Cardiac muscle cell (in vitro differentiated cells and primary cell): ENCODE measurements at regions not wholly inside any gene's neighbourhood (a gene's known extent, or its start where the extent isn't known, plus 50 kb on each side); places are given as distances from the start of the nearest gene placed in this dataset.
A peak's percentile ranks its signal among the peaks of the same experiment; 100 is the strongest.

ENCODE experiments used
- DNase-seq, 2 donors: peaks; one replicate each; pipeline versions ENCODE4 v3.0.0 to v3.0.0-alpha.2; 2010 to 2017; ENCODE audit warnings: low read depth in 1 of 2, low spot score in 1 of 2
- H3K27ac ChIP-seq: fragments of 200-600 bp; sonication (generic); 2 replicates; pipeline ENCODE4 v1.5.1; 2016
- H3K27me3 ChIP-seq: fragments of 200-600 bp; sonication (generic); 2 replicates; pipeline ENCODE4 v1.6.0; 2016; ENCODE audit warnings: control low read depth
- H3K36me3 ChIP-seq: fragments of 200-600 bp; sonication (generic); 2 replicates; pipeline ENCODE4 v1.5.1; 2016; ENCODE audit warnings: control low read depth
- H3K4me1 ChIP-seq: fragments of 200-600 bp; sonication (generic); 2 replicates; pipeline ENCODE4 v1.8.1; 2017; ENCODE audit warnings: low read depth, mild to moderate bottlenecking, mixed run types
- H3K4me3 ChIP-seq: fragments of 200-600 bp; sonication (generic); 2 replicates; pipeline ENCODE4 v1.5.1; 2016; ENCODE audit warnings: mild to moderate bottlenecking
- H3K9me3 ChIP-seq: fragments of 200-600 bp; sonication (generic); 2 replicates; pipeline ENCODE4 v1.5.1; 2017; ENCODE audit warnings: low read depth, mild to moderate bottlenecking, control low read depth
- TF ChIP-seq, protein P1 (sequence below): IDR thresholded peaks from 2 replicates; pipeline ENCODE4 v1.5.1; 2012; ENCODE audit warnings: low read depth, mild to moderate bottlenecking, low read length

DNA sequence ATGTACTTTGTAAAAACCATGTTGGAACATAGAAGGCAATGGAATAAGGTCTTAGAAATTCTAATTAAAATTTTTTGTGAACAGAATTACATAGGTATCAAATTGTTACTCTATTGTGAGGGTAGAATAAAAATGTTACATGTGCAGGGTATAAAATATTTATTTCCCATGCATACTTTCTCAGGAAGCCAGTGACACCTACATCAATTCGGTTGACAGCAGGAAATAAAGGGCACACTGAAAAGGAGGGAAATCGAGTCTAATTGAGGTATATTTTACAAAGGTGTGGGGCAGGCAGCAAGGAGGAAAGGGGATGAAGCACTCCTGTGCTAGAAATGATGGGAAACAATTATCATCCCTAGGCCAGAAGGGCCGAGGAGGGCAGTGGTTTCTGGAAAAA lies 244.9 kb downstream of the C7orf25 start:
- TF ChIP-seq, protein P1, sequence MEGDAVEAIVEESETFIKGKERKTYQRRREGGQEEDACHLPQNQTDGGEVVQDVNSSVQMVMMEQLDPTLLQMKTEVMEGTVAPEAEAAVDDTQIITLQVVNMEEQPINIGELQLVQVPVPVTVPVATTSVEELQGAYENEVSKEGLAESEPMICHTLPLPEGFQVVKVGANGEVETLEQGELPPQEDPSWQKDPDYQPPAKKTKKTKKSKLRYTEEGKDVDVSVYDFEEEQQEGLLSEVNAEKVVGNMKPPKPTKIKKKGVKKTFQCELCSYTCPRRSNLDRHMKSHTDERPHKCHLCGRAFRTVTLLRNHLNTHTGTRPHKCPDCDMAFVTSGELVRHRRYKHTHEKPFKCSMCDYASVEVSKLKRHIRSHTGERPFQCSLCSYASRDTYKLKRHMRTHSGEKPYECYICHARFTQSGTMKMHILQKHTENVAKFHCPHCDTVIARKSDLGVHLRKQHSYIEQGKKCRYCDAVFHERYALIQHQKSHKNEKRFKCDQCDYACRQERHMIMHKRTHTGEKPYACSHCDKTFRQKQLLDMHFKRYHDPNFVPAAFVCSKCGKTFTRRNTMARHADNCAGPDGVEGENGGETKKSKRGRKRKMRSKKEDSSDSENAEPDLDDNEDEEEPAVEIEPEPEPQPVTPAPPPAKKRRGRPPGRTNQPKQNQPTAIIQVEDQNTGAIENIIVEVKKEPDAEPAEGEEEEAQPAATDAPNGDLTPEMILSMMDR: no peak
- DNase-seq: no peak
- no peak overlapping the region for H3K4me3 ChIP-seq
- H3K9me3 ChIP-seq: no peaks in the 10 kb centered on the region
- H3K27ac ChIP-seq: no peak overlapping the region
- no peaks in the 10 kb centered on the region for H3K27me3 ChIP-seq
- H3K36me3 ChIP-seq: no peaks in the 10 kb centered on the region
- no peaks in the 10 kb centered on the region for H3K4me1 ChIP-seq

DNA sequence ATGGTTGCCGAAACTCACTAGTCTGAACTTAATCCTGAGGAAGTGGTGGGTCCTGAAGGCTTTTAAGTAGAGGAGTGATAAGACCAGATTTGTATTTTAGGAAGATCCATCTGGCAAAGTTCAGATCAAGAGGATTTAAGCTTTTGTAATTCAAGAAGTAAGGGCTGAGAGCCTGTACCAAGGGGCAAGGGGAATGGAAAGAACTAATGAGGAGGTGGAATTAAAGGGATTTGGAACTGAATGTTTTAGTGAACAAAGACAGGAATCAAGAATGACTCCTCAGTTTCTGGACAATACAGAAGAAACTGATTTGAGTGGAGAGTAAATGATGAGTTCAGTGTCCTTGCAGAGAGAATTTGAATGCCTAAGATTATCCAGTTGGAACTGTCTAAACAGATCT lies 249.0 kb downstream of the C7orf25 start:
- Histone ChIP-seq H3K9me3 (no peaks in the 10 kb centered on the region), H3K27ac (no peak overlapping the region)

DNA sequence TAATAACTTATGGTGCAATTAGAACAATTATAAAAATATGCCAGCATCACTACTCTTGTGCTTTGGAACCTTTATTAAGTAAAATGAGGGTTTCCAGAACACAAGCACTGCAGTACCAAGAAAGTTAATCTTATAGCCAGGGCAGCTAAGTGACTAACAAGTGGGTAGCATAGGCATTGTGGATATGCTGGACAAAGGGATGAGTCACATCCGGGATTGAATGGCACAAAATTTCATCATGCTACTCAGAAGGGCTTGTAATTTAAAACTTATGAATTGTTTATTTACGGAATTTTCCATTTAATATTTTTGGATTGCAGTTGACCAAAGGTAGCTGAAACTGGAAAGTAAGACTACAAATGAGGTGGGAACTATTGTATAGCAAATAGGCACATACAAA lies 250.6 kb downstream of the C7orf25 start:
- H3K27me3 ChIP-seq: no peaks in the 10 kb centered on the region
- no peaks in the 10 kb centered on the region for H3K9me3 ChIP-seq
- no peak overlapping the region for H3K27ac ChIP-seq
- TF ChIP-seq, protein P1: no peak
- peak in 1 of 2 donors; percentile 72 for DNase-seq
- H3K36me3 ChIP-seq: no peaks in the 10 kb centered on the region
- no peaks in the 10 kb centered on the region for H3K4me1 ChIP-seq
- no peak overlapping the region for H3K4me3 ChIP-seq

More for the DNA sequence above, 249.0 kb downstream of the C7orf25 start:
- H3K4me1 ChIP-seq: no peaks in the 10 kb centered on the region
- DNase-seq: no peak
- TF ChIP-seq, protein P1: no peak
- H3K4me3 ChIP-seq: no peak overlapping the region
- no peaks in the 10 kb centered on the region for H3K27me3 ChIP-seq
- no peaks in the 10 kb centered on the region for H3K36me3 ChIP-seq

DNA sequence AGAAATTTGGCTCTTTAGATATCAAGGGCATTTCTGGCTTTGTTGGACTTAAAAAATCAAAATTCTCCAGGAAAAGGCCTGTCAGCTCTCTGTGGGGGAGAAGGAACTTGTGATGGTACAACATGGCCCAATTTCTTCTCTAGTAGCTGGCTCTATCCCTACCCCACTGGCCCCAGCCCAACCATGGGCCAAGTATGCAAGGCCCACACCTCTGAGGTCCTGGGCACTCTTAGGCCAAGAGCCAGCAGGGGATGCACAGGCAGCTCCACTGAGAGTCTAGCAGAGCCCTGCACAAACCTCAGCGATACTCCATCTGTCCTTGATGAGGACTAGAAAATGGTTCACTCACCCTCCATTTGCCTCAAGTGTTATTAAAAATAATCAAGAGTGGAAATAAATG lies 261.2 kb downstream of the C7orf25 start:
- H3K27me3 ChIP-seq: no peaks in the 10 kb centered on the region
- DNase-seq: no peak
- H3K4me3 ChIP-seq: no peak overlapping the region
- TF ChIP-seq, protein P1: no peak
- no peaks in the 10 kb centered on the region for H3K36me3 ChIP-seq
- H3K9me3 ChIP-seq: no peaks in the 10 kb centered on the region
- no peaks in the 10 kb centered on the region for H3K4me1 ChIP-seq
- no peak overlapping the region for H3K27ac ChIP-seq

DNA sequence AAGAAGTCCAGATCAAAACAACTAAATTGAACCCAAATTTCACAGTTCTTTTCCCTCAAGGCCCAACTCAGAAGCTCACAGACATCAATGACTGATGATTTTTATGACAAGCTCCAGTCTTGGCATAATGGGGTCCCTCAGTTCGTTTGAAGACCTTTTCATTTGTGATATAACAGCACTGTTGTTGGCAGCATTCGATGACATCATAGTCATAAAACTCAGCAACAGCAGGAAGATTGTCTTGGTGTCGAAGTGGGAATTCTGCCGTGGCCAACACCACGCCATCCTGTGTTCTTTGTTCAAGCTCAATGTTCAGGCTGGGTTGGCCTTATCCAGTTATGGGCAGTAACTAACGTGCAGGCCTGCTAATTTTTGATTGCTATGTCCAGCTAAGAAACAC lies 261.7 kb downstream of the C7orf25 start:
- TF ChIP-seq, protein P1: no peak
- Histone ChIP-seq H3K9me3 (no peaks in the 10 kb centered on the region), H3K27me3 (no peaks in the 10 kb centered on the region), H3K4me3 (no peak overlapping the region), H3K27ac (no peak overlapping the region), H3K4me1 (no peaks in the 10 kb centered on the region), H3K36me3 (no peaks in the 10 kb centered on the region)
- DNase-seq: no peak

DNA sequence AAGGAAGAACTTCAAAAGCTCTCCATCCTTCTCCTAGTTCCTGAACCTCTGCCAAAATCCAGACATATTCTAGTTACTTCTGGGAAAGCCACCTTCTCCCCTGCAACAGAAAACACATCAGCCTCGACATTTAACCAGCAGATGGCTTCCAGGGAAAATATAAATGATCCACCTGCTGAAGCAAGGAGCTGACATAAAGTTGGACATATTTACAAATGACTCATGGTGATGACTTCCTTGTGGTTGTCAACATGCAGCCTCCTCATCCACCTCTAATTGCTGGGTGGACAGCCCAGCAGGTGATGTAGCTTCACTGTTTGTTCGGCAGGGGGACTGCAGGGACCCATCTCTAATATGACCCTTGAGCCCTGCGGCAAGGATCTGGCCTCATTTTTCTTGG lies 266.0 kb downstream of the C7orf25 start:
- TF ChIP-seq, protein P1: no peak
- H3K9me3 ChIP-seq: no peaks in the 10 kb centered on the region
- H3K27me3 ChIP-seq: no peaks in the 10 kb centered on the region
- peaks cover 6% of the 10 kb centered on the region for H3K4me1 ChIP-seq
- H3K36me3 ChIP-seq: no peaks in the 10 kb centered on the region
- DNase-seq: peak in 1 of 2 donors; percentile 17
- no peak overlapping the region for H3K4me3 ChIP-seq
- no peak overlapping the region for H3K27ac ChIP-seq
